GM21528 (cell line): ENCODE measurements at regions not wholly inside any gene's neighbourhood (a gene's known extent, or its start where the extent isn't known, plus 50 kb on each side); places are given as distances from the start of the nearest gene placed in this dataset.
"Not testable (repeated sequence)": the region's sequence is repeated elsewhere in the genome, so short reads cannot be mapped to it uniquely, and the experiment has no call there.

ENCODE experiments used
- ATAC-seq: cut with Tn5 transposase; IDR thresholded peaks from one replicate; pipeline ENCODE4 v1.9.1; 2021; ENCODE audit warnings: mild to moderate bottlenecking, moderate library complexity; ENCODE audit not compliant: unreplicated experiment, low FRiP score

DNA sequence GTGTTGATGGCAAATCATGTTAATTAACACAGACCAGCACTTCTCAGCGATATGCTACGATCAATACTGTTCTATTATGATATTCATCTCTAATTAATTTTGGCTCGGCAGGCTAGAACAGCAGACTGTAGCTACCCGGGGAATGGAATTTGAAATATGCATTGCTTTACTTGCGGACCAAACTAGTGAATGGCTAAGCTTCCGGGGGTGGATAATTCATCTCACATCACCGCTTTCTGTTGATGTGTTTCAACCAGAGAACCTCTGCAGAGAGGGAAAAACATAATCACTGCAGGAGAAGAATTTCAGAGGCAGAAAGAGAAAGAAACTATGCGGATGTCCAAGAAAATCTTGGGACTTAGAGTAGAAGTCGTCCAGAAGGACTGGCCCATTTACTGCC, 490.9 kb downstream of the STK39 start:
- ATAC-seq, result no peak

DNA sequence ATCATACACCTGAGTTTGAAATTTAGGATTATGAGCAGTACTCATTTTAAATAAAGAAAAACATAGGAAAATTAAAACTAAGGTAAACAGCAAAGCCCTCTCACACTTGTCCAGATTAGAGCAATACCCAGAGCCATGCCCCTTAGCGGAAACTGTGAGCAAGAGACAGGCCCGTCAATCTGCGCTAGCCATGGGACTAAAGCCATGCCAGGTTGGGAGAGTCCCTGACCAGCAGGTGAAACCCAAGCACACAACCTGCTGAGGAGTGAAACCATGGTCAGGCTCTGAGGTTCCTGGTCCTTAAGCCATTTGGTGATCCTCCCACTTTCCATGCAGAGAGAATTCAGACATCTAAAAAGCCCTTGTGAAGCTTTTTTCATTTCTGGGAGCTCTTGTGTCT, 494.3 kb downstream of the STK39 start:
- ATAC-seq, result no peak

DNA sequence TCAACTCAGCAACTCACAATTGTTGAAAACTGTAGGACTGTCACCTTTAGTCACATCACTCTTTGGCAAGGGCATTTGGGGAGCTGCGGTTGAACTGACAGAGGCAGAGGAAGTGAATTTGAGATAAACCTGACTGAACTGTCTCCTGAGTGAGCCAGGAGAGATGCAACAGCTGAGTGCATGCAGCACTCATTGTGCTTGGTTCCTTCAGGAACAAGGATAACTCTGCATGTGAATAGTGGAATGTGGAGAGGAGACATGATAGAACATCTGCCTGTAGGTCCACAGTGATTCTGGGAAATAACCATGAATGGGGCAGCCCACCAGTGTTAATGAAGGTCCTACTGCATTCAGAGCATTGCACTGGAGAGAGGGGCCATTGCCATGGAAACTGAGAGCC, 494.7 kb downstream of the STK39 start:
- no peak for ATAC-seq

DNA sequence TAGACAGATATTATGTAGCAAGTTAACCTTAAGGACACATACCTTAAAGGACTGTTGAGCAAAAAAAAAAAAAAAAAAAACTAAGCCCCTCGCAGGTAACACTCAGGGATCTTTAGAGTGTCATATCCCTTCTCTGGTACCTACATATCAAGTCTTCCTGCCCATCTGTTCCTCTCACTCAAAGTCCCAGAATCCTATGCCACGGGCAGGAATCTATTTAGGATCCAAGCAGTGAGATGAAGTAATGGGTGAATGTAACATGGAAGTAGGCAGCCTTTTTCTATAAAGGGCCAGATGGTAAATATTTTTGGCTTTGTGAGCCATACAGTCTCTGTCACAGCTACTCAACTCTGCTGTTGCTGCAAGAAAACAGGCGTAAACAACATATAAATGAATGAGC, 496.7 kb downstream of the STK39 start:
- ATAC-seq, result no peak

- no peak for ATAC-seq
These were observed 497.7 kb downstream of the STK39 start for GRCh38 chr2:167749660-167750059.

DNA sequence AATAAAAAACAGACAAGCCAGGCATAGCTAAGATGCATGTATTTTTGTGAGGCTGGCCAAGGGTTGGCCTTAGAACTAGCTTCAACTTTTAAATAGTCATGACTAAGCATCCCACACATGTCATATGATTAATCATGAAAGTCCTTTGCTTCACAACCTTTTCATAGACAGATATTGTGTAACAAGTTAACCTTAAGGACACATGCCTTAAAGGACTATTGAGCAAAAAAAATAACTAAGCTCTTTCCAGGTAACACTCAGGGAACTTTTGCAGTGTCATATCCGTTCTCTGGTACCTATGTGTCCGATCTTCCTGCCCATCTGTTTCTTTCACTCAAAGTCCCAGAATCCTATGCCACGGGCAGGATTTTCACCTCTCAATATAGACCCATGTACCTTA, 498.4 kb downstream of the STK39 start:
- no peak for ATAC-seq

- no peak for ATAC-seq
These were observed 498.9 kb downstream of the STK39 start for GRCh38 chr2:167748536-167748935.

GRCh38 chr2:167745667-167746066, 501.7 kb downstream of the STK39 start:
- ATAC-seq, result no peak

DNA sequence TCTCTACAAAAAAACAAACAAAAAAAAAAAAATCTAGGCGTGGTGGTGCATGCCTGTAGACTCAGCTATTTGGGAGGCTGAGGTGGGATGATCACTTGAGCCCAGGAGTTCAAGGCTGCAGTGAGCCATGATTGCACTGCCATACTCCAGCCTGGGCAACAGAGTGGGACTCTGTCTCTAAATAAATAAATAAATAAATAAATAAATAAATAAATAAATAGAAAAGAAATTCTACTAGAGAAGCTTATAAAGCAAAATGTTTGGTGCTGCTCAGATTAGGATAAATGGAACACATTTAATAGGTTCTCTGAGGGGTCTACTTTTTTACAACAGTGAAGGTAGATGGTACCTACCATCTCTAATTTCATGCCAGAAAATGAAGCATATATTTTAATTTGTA, 507.5 kb downstream of the STK39 start:
- ATAC-seq, result not testable (repeated sequence)

DNA sequence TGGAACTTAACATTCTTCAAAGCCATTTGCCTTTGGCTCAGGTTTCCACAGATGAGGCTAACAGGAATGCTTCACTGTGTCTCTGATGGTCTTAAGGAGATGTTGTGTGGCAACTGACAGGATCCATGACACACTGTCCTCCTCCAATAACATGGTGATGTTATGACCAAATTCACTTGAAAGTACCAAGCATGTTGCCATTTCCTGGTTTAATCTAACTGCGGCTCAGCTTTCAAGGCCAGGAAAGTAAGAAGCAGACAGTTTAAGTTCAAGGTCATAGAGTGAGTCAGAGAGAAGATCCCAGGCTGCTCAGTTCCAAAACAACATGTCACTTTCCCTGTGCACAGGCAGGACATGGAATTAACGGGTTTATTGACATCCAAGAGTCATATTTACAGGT, 513.6 kb downstream of the STK39 start:
- ATAC-seq, result no peak

GRCh38 chr2:167732326-167732725, 515.1 kb downstream of the STK39 start:
- no peak for ATAC-seq

- no peak for ATAC-seq
These were observed 517.5 kb downstream of the STK39 start for GRCh38 chr2:167729911-167730310.

GRCh38 chr2:167726788-167727187, 520.6 kb downstream of the STK39 start:
- ATAC-seq, result no peak

GRCh38 chr2:167721593-167721992, 525.8 kb downstream of the STK39 start:
- ATAC-seq, result no peak

DNA sequence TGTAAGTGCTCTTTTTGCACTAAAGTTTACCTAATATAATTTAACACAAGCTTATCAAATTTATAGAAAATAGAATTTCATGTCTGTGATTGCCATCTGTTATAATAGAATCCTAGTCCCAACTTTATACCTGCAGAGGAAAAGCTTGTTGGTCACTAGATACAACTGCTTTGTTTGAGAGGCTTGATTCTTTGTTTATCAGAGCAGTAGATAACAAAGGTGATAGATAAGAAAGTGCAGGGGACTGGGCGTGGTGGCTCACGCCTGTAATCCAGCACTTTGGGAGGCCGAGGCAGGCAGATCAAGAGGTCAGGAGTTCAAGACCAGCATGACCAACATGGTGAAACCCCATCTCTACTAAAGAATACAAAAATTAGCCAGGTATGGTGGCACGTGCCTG, 528.0 kb downstream of the STK39 start:
- ATAC-seq, result no peak

GRCh38 chr2:167718560-167718959, 528.8 kb downstream of the STK39 start:
- no peak for ATAC-seq

DNA sequence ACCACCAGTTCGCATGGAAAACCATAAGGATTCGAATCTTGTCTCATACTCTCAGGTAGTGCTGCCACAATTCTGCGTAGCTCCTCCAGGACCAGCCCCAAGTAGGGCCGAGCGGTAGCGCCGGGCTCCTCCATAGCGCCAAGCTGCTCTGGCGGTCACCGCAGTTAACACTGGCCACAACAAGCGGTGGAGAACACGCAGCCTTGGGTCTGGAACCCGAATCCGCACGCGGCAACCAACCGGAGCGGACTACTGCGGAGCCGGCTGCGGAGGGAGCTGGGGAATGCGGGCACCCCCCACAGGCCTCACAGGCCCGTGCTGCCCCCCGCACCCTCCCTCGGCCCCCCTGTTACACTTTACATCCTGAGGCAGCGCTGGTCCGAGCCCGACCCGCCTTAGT, 531.5 kb downstream of the STK39 start:
- no peak for ATAC-seq

DNA sequence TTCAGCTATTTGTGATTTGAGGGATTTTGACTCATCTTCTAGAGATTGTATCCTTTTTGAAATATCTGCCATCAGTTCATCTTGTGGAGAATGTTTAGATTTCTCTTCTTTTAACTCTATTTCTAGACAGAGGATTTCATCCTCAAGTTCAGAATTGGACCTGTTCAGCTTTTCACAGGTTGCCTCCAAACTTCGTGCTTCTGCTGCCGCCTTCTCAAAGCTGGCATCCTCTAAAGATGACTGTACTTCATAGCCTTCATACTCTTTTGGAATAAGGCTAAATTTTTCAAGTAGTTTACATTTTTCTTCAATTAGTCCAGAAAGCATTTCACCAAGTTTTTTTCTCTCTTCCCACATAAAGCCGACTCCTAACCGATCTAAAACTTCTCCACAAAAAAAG, 531.9 kb downstream of the STK39 start:
- ATAC-seq, result not testable (repeated sequence)

DNA sequence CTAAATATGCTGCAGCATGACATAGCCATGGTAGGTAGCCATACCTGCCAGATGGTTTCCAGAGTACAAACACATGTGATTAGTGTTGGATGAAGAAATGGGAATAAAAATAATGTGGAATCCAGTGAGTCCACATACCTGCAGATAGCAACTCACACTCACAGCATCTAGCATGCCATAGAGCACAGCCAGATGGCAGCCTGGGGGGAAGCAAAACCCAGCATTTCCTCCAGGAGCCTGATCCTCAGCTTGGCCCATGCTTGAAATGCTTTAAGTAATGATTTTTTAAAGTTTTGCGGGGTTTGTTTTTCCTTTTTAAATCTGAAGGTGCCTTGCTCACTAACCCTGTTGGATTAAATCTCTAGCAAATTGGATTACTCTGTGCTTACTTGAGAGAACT, 535.1 kb downstream of the STK39 start:
- ATAC-seq, result no peak

- no peak for ATAC-seq
These were observed 538.4 kb downstream of the STK39 start for GRCh38 chr2:167708998-167709397.

GRCh38 chr2:167706800-167707199, 540.6 kb downstream of the STK39 start:
- no peak for ATAC-seq

DNA sequence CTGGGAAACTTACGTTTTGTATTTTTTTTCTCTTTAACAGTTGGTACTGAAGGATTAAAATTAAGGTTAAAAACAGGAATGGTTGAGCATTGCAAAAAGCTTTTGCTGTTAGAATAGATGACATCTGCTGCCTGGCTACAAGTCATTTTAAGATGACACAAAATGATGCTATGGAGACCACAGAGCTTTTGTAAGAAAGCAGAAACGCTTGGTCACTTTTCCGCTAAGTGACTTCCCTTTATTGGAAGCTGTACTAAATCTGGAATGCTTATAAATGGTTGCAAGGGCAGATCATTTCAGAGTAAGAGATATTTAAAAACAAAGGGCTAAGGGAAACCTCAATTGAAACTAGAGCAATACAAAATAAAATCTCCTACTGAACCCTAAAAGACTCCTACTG, 544.0 kb downstream of the STK39 start:
- no peak for ATAC-seq

DNA sequence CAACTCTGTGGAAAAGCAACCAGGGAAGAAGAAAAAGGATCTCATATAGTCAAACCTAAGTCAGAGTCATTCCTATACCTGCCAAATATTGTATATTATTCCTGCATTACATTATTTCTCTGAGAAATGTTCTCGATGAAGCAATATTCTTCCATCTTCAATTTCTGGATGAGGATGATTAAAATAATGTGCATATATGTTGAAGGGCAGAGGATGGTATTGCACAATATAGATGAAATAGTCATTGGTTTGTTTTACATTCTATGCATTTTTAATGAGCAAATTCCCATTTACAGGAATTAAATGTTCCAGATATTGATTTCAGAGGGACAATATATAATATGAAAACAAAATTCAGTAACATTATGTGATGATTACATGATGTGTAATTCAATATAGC, 545.2 kb downstream of the STK39 start:
- no peak for ATAC-seq

DNA sequence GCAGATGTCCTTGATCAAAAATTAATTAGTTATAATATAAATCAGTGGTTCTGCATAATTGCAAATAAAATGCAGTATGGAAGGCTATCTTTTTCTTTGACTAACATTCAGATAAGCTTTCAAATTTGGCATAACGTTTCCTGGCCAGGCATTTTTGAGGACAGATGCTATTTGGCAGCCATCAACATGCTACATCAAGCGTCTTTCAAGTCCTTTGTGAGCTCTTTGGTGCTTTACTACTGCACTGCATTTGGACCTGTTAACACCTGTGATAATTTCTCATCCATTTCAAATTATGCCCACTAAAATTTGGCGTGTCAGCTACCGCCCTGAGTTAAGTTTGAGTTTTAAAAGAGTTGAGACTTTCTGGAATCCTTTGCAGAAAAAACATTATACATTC, 545.7 kb downstream of the STK39 start:
- no peak for ATAC-seq
